BE2C (cell line): ENCODE measurements at regions not wholly inside any gene's neighbourhood (a gene's known extent, or its start where the extent isn't known, plus 50 kb on each side); places are given as distances from the start of the nearest gene placed in this dataset.

Experiments used
- DNase-seq: peaks from one replicate; pipeline ENCODE4 v3.0.0-alpha.2; 2020
- H3K27me3 ChIP-seq: fragments of 250-450 bp; sonication (Bioruptor Pico); 2 replicates; pipeline ENCODE4 v1.5.1; 2020; ENCODE audit warnings: mild to moderate bottlenecking
- H3K36me3 ChIP-seq: fragments of 250-450 bp; sonication (Bioruptor Pico); 2 replicates; pipeline ENCODE4 v1.5.1; 2020; ENCODE audit warnings: mild to moderate bottlenecking
- H3K4me1 ChIP-seq: fragments of 250-450 bp; sonication (Bioruptor Pico); 2 replicates; pipeline ENCODE4 v1.5.1; 2020
- H3K4me3 ChIP-seq: 2 replicates; pipeline ENCODE4 v1.5.1; 2011; ENCODE audit warnings: low read depth, low read length
- H3K9me3 ChIP-seq: fragments of 250-450 bp; sonication (Bioruptor Pico); 2 replicates; pipeline ENCODE4 v1.5.1; 2020
- CTCF ChIP-seq: IDR thresholded peaks from 2 replicates; pipeline ENCODE4 v1.5.1; 2012; ENCODE audit warnings: mild to moderate bottlenecking, low read depth, low read length

GRCh38 chr14:60349663-60350365 lies 100.8 kb downstream of the PPM1A start:
- Histone ChIP-seq H3K4me1 (peaks cover 3% of the 10 kb centered on the region; the same call in 1 of the 2 replicates), H3K4me3 (no peak overlapping the region), H3K9me3 (no peaks in the 10 kb centered on the region), H3K27me3 (no peaks in the 10 kb centered on the region), H3K36me3 (no peaks in the 10 kb centered on the region)
- TF ChIP-seq CTCF: peak; percentile 65
- peak; percentile 33 for DNase-seq

- Histone ChIP-seq H3K9me3 (no peaks in the 10 kb centered on the region), H3K4me1 (peaks cover 3% of the 10 kb centered on the region), H3K27me3 (no peaks in the 10 kb centered on the region), H3K36me3 (no peaks in the 10 kb centered on the region), H3K4me3 (no peak overlapping the region)
- TF ChIP-seq CTCF: no peak
- DNase-seq: no peak
Measured at GRCh38 chr14:60350366-60350720, 101.3 kb downstream of the PPM1A start.

- Histone ChIP-seq H3K4me1 (peaks cover 15% of the 10 kb centered on the region), H3K27me3 (no peaks in the 10 kb centered on the region), H3K4me3 (no peak overlapping the region), H3K36me3 (no peaks in the 10 kb centered on the region), H3K9me3 (no peaks in the 10 kb centered on the region)
- TF ChIP-seq CTCF: no peak
- DNase-seq: no peak
Measured at GRCh38 chr14:60353420-60353819, 104.4 kb downstream of the PPM1A start.

GRCh38 chr14:60355768-60356167 lies 106.7 kb downstream of the PPM1A start:
- no peaks in the 10 kb centered on the region for H3K9me3 ChIP-seq
- H3K36me3 ChIP-seq: no peaks in the 10 kb centered on the region
- no peak for DNase-seq
- peaks cover 12% of the 10 kb centered on the region for H3K4me1 ChIP-seq
- TF ChIP-seq CTCF: no peak
- no peak overlapping the region for H3K4me3 ChIP-seq
- H3K27me3 ChIP-seq: no peaks in the 10 kb centered on the region

- H3K9me3 ChIP-seq: no peaks in the 10 kb centered on the region
- H3K36me3 ChIP-seq: no peaks in the 10 kb centered on the region
- H3K4me3 ChIP-seq: peak overlapping the region; percentile 32
- no peak for TF ChIP-seq CTCF
- H3K27me3 ChIP-seq: no peaks in the 10 kb centered on the region
- H3K4me1 ChIP-seq: peaks cover 12% of the 10 kb centered on the region
- no peak for DNase-seq
Measured at GRCh38 chr14:60356386-60356785, 107.4 kb downstream of the PPM1A start.

GRCh38 chr14:60356906-60357550 lies 108.0 kb downstream of the PPM1A start:
- DNase-seq: peak; percentile 66
- no peak for TF ChIP-seq CTCF
- H3K4me1 ChIP-seq: peaks cover 12% of the 10 kb centered on the region
- H3K9me3 ChIP-seq: no peaks in the 10 kb centered on the region
- H3K27me3 ChIP-seq: no peaks in the 10 kb centered on the region
- H3K36me3 ChIP-seq: no peaks in the 10 kb centered on the region
- peak overlapping the region; percentile 32 for H3K4me3 ChIP-seq
